Kidney (tissue), 13 donors: ENCODE measurements at regions not wholly inside any gene's neighbourhood (a gene's known extent, or its start where the extent isn't known, plus 50 kb on each side); places are given as distances from the start of the nearest gene placed in this dataset.

Experiments used
- DNase-seq, 5 donors: peaks; one replicate each; pipeline ENCODE4 v3.0.0-alpha.2; 2013 to 2020
- FAIRE-seq: peaks from 2 replicates; lab custom pipeline; 2012; peaks lifted over from hg19 to GRCh38; lab: Jason Lieb, UNC
- H3K27ac ChIP-seq, 2 donors: one replicate each; pipeline ENCODE4 v1.7.0; 2013; ENCODE audit warnings: low read depth in 2 of 2, low read length in 2 of 2, inconsistent platforms in 1 of 2
- H3K27me3 ChIP-seq: one replicate; pipeline ENCODE4 v1.7.1; 2013; ENCODE audit warnings: low read length, inconsistent platforms; ENCODE audit not compliant: control insufficient read depth, insufficient read depth
- H3K36me3 ChIP-seq, 3 donors: one replicate each; pipeline versions ENCODE4 v1.7.0 to v1.7.1; 2013; ENCODE audit warnings: low read length in 3 of 3, control low read depth in 1 of 3, inconsistent platforms in 1 of 3; ENCODE audit not compliant: insufficient read depth in 3 of 3, control insufficient read depth in 2 of 3
- H3K4me1 ChIP-seq, 3 donors: one replicate each; pipeline versions ENCODE4 v1.7.0 to v1.7.1; 2013; ENCODE audit warnings: low read length in 3 of 3, inconsistent platforms in 1 of 3, low read depth in 1 of 3; ENCODE audit not compliant: control insufficient read depth in 2 of 3, insufficient read depth in 2 of 3
- H3K4me3 ChIP-seq, 3 donors: one replicate each; pipeline versions ENCODE4 v1.7.0 to v1.8.1; 2013; ENCODE audit warnings: low read length in 3 of 3, control low read depth in 1 of 3, inconsistent platforms in 1 of 3
- H3K9ac ChIP-seq, 3 donors: one replicate each; pipeline versions ENCODE4 v1.7.0 to v1.7.1; 2013; ENCODE audit warnings: low read length in 3 of 3, control low read depth in 1 of 3, inconsistent platforms in 1 of 3
- H3K9me3 ChIP-seq, 3 donors: one replicate each; pipeline versions ENCODE4 v1.7.0 to v1.7.1; 2013; ENCODE audit warnings: low read length in 3 of 3, control low read depth in 1 of 3, inconsistent platforms in 1 of 3; ENCODE audit not compliant: control insufficient read depth in 2 of 3, insufficient read depth in 1 of 3
- CTCF ChIP-seq: IDR thresholded peaks from 3 replicates; pipeline ENCODE4 v1.5.1; 2012; ENCODE audit warnings: mild to moderate bottlenecking, moderate library complexity, borderline replicate concordance; ENCODE audit not compliant: insufficient read depth; ENCODE audit errors: extremely low read depth
- intact Hi-C: fragments of 100-400 bp; cut with DNase I; formaldehyde crosslinking; loops from one replicate; pipeline ENCODE4 v1.11.1; 2022
- donor health status: control.
- donor health status: control.
- donor health status: control.
- donor health status: control.
- donor health status: control.
- donor health status: DM: yes; HTN: yes; CAD: no.
- donor health status: Normal renal cell carcinoma (clear cell type).

- intact Hi-C loops = no loop called here
- no peak for FAIRE-seq
- no peak for DNase-seq
- H3K36me3 ChIP-seq = no peaks in the 10 kb centered on the region
- H3K9ac ChIP-seq = no peak overlapping the region
- H3K27ac ChIP-seq = no peak overlapping the region
- H3K4me3 ChIP-seq = no peak overlapping the region
- H3K9me3 ChIP-seq = no peaks in the 10 kb centered on the region
- no peaks in the 10 kb centered on the region for H3K27me3 ChIP-seq
- no peak for TF ChIP-seq CTCF
- no peaks in the 10 kb centered on the region for H3K4me1 ChIP-seq
These were observed 563.0 kb downstream of the BRD1 start for GRCh38 chr22:49264696-49265095.

- Histone ChIP-seq H3K27me3 (no peaks in the 10 kb centered on the region), H3K9ac (no peak overlapping the region), H3K27ac (no peak overlapping the region), H3K36me3 (no peaks in the 10 kb centered on the region), H3K4me1 (no peaks in the 10 kb centered on the region), H3K4me3 (no peak overlapping the region), H3K9me3 (no peaks in the 10 kb centered on the region)
- TF ChIP-seq CTCF = no peak
- no peak for FAIRE-seq
- DNase-seq = no peak
- intact Hi-C loops = no loop called here
These were observed 564.6 kb downstream of the BRD1 start for GRCh38 chr22:49263101-49263500.

GRCh38 chr22:49262167-49262566, 565.5 kb downstream of the BRD1 start:
- Histone ChIP-seq H3K27me3 (no peaks in the 10 kb centered on the region), H3K9ac (no peak overlapping the region), H3K9me3 (no peaks in the 10 kb centered on the region), H3K27ac (no peak overlapping the region), H3K4me3 (no peak overlapping the region), H3K36me3 (no peaks in the 10 kb centered on the region), H3K4me1 (no peaks in the 10 kb centered on the region)
- intact Hi-C loops = no loop called here
- TF ChIP-seq CTCF = no peak
- FAIRE-seq (no peak), DNase-seq (no peak)

- H3K4me1 ChIP-seq = no peaks in the 10 kb centered on the region
- no peak for FAIRE-seq
- no peak overlapping the region for H3K9ac ChIP-seq
- no peaks in the 10 kb centered on the region for H3K27me3 ChIP-seq
- intact Hi-C loops = no loop called here
- H3K4me3 ChIP-seq = no peak overlapping the region
- no peak overlapping the region for H3K27ac ChIP-seq
- H3K36me3 ChIP-seq = no peaks in the 10 kb centered on the region
- no peak for TF ChIP-seq CTCF
- DNase-seq = no peak
- H3K9me3 ChIP-seq = no peaks in the 10 kb centered on the region
These were observed 566.1 kb downstream of the BRD1 start for GRCh38 chr22:49261616-49262015.
